GM18519 (cell line): ENCODE measurements at regions not wholly inside any gene's neighbourhood (a gene's known extent, or its start where the extent isn't known, plus 50 kb on each side); places are given as distances from the start of the nearest gene placed in this dataset.

Source experiments
- ATAC-seq: cut with Tn5 transposase; IDR thresholded peaks from one replicate; pipeline ENCODE4 v1.9.1; 2021; ENCODE audit warnings: mild to moderate bottlenecking, moderate library complexity; ENCODE audit not compliant: unreplicated experiment, low FRiP score

- no peak for ATAC-seq
These were observed 195.0 kb upstream of the CYRIA start for GRCh38 chr2:16860627-16861026.

GRCh38 chr2:16855183-16855582, 189.5 kb upstream of the CYRIA start:
- no peak for ATAC-seq

- no peak for ATAC-seq
These were observed 187.5 kb upstream of the CYRIA start for GRCh38 chr2:16853088-16853487.

- no peak for ATAC-seq
These were observed 187.0 kb upstream of the CYRIA start for GRCh38 chr2:16852651-16853050.

- no peak for ATAC-seq
These were observed 185.5 kb upstream of the CYRIA start for GRCh38 chr2:16851126-16851525.

- no peak for ATAC-seq
These were observed 175.0 kb upstream of the CYRIA start for GRCh38 chr2:16840496-16841172.

- no peak for ATAC-seq
These were observed 167.3 kb upstream of the CYRIA start for GRCh38 chr2:16832910-16833309.

GRCh38 chr2:16828828-16829160, 163.2 kb upstream of the CYRIA start:
- no peak for ATAC-seq

GRCh38 chr2:16828044-16828827, 162.6 kb upstream of the CYRIA start:
- no peak for ATAC-seq

- no peak for ATAC-seq
These were observed 158.8 kb upstream of the CYRIA start for GRCh38 chr2:16824472-16824871.

- no peak for ATAC-seq
These were observed 156.1 kb upstream of the CYRIA start for GRCh38 chr2:16821692-16822091.

GRCh38 chr2:16818203-16818556, 152.5 kb upstream of the CYRIA start:
- no peak for ATAC-seq

GRCh38 chr2:16817305-16818202, 151.9 kb upstream of the CYRIA start:
- no peak for ATAC-seq

- ATAC-seq: no peak
These were observed 150.9 kb upstream of the CYRIA start for GRCh38 chr2:16816522-16816921.

GRCh38 chr2:16816016-16816415, 150.4 kb upstream of the CYRIA start:
- no peak for ATAC-seq

- no peak for ATAC-seq
These were observed 148.0 kb upstream of the CYRIA start for GRCh38 chr2:16813593-16813992.

- no peak for ATAC-seq
These were observed 132.8 kb upstream of the CYRIA start for GRCh38 chr2:16798472-16798871.

- no peak for ATAC-seq
These were observed 125.9 kb upstream of the CYRIA start for GRCh38 chr2:16791496-16791895.

- no peak for ATAC-seq
These were observed 119.5 kb upstream of the CYRIA start for GRCh38 chr2:16785149-16785548.

GRCh38 chr2:16784652-16785051, 119.0 kb upstream of the CYRIA start:
- no peak for ATAC-seq

- no peak for ATAC-seq
These were observed 111.7 kb upstream of the CYRIA start for GRCh38 chr2:16777123-16777870.
